Right atrium auricular region (tissue), 2 donors: ENCODE measurements at regions not wholly inside any gene's neighbourhood (a gene's known extent, or its start where the extent isn't known, plus 50 kb on each side); places are given as distances from the start of the nearest gene placed in this dataset.

Source experiments
- DNase-seq: peaks from one replicate; pipeline ENCODE4 v3.0.0-alpha.2; 2019; ENCODE audit warnings: low spot score
- H3K27ac ChIP-seq, 2 donors: fragments of 200-600 bp; sonication (generic); 1 replicate in 1 of 2; 2 replicates in 1 of 2; pipeline ENCODE4 v1.5.1; 2016 to 2019
- H3K27me3 ChIP-seq, 2 donors: fragments of 200-600 bp; sonication (generic); one replicate each; pipeline versions ENCODE4 v1.5.1 to v1.6.0; 2017 to 2019
- H3K36me3 ChIP-seq: fragments of 200-600 bp; sonication (generic); one replicate; pipeline ENCODE4 v1.5.1; 2016
- H3K4me1 ChIP-seq, 2 donors: fragments of 200-600 bp; sonication (generic); one replicate each; pipeline versions ENCODE4 v1.5.1 to v1.6.0; 2017 to 2019
- H3K4me3 ChIP-seq, 2 donors: fragments of 200-600 bp; sonication (generic); 1 replicate in 1 of 2; 2 replicates in 1 of 2; pipeline ENCODE4 v1.5.1; 2017 to 2019; ENCODE audit warnings: mild to moderate bottlenecking in 1 of 2, moderate library complexity in 1 of 2
- H3K9me3 ChIP-seq, 2 donors: fragments of 200-600 bp; sonication (generic); one replicate each; pipeline ENCODE4 v1.5.1; 2019
- TF ChIP-seq, protein P1 (sequence below), 2 donors: fragments of 200-600 bp; sonication (generic); IDR thresholded peaks; one replicate each; pipeline ENCODE4 v1.5.1; 2019; ENCODE audit warnings: antibody characterized with exemption in 2 of 2

- H3K4me3 ChIP-seq = no peak overlapping the region
- no peaks in the 10 kb centered on the region for H3K27me3 ChIP-seq
- no peak overlapping the region for H3K27ac ChIP-seq
- no peak for DNase-seq
- H3K9me3 ChIP-seq = no peaks in the 10 kb centered on the region
- no peaks in the 10 kb centered on the region for H3K4me1 ChIP-seq
- no peaks in the 10 kb centered on the region for H3K36me3 ChIP-seq
- TF ChIP-seq, protein P1, sequence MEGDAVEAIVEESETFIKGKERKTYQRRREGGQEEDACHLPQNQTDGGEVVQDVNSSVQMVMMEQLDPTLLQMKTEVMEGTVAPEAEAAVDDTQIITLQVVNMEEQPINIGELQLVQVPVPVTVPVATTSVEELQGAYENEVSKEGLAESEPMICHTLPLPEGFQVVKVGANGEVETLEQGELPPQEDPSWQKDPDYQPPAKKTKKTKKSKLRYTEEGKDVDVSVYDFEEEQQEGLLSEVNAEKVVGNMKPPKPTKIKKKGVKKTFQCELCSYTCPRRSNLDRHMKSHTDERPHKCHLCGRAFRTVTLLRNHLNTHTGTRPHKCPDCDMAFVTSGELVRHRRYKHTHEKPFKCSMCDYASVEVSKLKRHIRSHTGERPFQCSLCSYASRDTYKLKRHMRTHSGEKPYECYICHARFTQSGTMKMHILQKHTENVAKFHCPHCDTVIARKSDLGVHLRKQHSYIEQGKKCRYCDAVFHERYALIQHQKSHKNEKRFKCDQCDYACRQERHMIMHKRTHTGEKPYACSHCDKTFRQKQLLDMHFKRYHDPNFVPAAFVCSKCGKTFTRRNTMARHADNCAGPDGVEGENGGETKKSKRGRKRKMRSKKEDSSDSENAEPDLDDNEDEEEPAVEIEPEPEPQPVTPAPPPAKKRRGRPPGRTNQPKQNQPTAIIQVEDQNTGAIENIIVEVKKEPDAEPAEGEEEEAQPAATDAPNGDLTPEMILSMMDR (IDR thresholded peaks at IDR 0.05) = no peak
Observed at GRCh38 chr5:126341906-126342630, 81.1 kb upstream of the GRAMD2B start.

DNA sequence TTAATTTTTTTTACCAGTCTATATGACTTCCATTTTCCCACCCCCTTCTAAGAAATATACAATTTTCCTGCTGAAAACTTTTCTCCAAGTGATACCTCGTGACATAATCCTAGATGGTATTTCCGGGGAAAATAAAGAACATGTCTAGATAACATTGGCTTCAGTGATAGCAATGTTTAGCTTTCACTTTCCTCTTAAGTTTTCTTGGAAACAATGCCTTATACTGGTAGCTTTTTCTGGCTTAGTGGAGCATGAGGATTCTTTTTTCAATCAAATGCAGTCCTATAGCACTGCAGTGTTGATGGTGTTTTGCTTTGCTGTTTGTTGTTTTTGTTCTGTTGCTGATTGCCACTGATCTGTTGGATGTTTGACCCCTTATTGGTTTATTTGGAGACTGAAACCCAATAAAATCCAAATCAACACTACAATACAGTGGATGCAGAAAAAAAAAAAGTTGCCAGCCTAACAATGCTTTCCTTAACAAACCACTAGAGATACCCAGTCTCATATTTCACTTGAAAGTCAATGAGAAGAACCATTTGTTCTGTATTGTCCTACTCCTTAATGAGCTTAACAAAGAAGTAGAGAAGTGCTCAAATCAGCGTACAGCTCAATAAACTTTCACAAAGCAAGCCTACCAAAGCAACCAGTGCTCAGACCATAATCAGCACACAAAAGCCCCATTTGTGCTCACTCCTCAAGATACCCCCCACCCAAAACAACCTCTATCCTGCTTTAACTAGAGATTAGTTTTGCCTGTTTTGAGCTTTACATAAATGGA is 74.2 kb upstream of the GRAMD2B start:
- no peaks in the 10 kb centered on the region for H3K27me3 ChIP-seq
- TF ChIP-seq, protein P1 (IDR thresholded peaks at IDR 0.05) = no peak
- peaks cover 0 to under 1% of the 10 kb centered on the region in 2 donors for H3K4me1 ChIP-seq
- no peaks in the 10 kb centered on the region for H3K9me3 ChIP-seq
- no peaks in the 10 kb centered on the region for H3K36me3 ChIP-seq
- H3K27ac ChIP-seq = no peak overlapping the region
- DNase-seq = no peak
- no peak overlapping the region for H3K4me3 ChIP-seq

DNA sequence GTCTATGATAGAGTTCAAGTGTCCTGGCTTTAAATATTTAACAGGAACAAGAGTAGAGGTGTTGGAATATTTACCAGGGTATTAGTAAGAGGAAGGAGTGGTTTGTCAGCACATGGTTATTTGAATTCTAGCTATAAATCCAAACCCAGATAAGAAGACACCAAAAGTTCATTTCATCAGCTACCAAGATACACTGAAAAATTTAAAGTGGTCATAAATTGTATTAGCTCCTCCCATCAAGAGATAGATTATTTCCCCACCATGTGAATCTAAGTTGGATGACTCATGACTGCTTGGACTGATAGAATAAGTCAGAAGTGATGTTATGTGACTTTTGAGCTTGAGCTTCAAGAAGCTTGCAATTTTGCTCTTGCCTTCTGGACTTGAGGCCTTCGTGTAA is 72.1 kb upstream of the GRAMD2B start:
- Histone ChIP-seq H3K9me3 (no peaks in the 10 kb centered on the region), H3K27me3 (no peaks in the 10 kb centered on the region), H3K27ac (no peak overlapping the region), H3K4me3 (no peak overlapping the region), H3K36me3 (no peaks in the 10 kb centered on the region), H3K4me1 (peaks cover 0 to 7% of the 10 kb centered on the region in 2 donors)
- no peak for DNase-seq
- TF ChIP-seq, protein P1 (IDR thresholded peaks at IDR 0.05) = no peak

GRCh38 chr5:126354012-126354857 is 69.0 kb upstream of the GRAMD2B start:
- Histone ChIP-seq H3K4me1 (peaks cover 0 to 7% of the 10 kb centered on the region in 2 donors), H3K27ac (peak overlapping the region; percentile 40 to 45), H3K27me3 (no peaks in the 10 kb centered on the region), H3K36me3 (no peaks in the 10 kb centered on the region), H3K9me3 (no peaks in the 10 kb centered on the region), H3K4me3 (peak overlapping the region in 1 of 2 donors; percentile 9)
- DNase-seq = no peak
- TF ChIP-seq, protein P1 (IDR thresholded peaks at IDR 0.05) = peak in 1 of 2 donors; percentile 69

DNA sequence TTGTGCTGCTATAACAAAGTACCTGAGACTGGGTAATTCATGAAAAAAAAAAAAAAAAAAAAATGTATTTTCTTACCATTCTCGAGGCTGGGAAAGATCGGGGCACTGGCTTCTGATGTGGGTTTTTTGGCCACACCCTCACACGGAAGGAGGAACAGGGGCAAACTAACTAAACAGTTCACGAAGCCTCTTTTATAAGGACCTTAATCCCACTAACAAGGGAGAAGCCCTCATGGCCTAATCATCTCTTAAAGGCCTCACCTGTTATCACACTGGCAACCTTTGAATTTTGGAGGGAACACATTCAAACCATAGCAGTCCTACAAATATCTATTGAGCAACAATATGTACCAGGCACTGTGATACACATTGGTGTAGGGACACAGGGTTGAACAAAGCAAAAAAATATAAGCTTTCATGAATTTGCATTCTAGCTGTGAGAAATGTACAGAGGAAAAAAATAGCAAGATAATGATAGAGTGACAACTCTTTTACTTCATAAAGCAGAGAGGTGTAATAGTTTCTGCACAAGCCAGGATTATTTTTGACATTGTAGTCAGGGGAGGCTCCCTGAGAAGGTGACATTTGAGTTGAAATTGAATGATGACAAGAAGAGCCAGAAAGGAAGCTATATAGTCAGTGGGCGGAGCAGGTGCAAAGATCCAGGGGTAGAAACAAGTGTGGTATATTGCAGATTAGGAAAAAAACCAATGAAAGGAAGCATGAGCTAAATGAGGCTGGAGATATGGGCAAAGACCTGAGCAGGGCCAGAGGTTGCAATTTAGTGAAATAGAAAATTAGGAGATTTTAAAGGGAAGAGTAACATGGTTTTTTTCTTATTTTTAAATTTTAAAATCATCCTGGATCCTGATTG is 68.1 kb upstream of the GRAMD2B start:
- peaks cover 0 to 7% of the 10 kb centered on the region in 2 donors for H3K4me1 ChIP-seq
- no peaks in the 10 kb centered on the region for H3K9me3 ChIP-seq
- no peak for DNase-seq
- H3K27me3 ChIP-seq = no peaks in the 10 kb centered on the region
- no peak overlapping the region for H3K27ac ChIP-seq
- no peak overlapping the region for H3K4me3 ChIP-seq
- no peaks in the 10 kb centered on the region for H3K36me3 ChIP-seq
- TF ChIP-seq, protein P1 (IDR thresholded peaks at IDR 0.05) = no peak
